ENCODE measurements at regions not wholly inside any gene's neighbourhood (a gene's known extent, or its start where the extent isn't known, plus 50 kb on each side); places are given as distances from the start of the nearest gene placed in this dataset.
"Not testable (repeated sequence)": the region's sequence is repeated elsewhere in the genome, so short reads cannot be mapped to it uniquely, and the experiment has no call there.

DNA sequence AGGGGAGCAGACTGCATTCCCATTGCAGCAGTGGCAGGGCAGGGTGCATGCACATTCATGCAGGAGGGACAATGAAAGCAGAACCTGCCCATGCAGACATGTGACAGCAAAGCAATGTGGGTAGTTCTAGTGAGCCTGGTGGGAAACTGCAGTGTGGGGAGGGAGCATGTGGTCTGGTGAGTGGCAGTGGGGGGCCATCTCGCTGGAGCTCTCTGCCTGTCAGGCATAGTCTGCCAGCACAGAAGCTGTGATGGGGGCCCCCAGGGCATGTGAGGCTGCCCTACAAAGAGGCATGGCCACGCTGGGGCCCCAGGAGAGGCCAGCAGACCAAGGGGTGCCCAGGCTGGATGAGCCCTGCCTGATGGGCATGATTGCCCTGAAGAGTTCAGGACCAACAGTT, 579.7 kb downstream of the PTPRC start:
- H3K27ac ChIP-seq (ENCODE audit: low read length), result no peak overlapping the region
- no peaks in the 10 kb centered on the region for H3K4me1 ChIP-seq (ENCODE audit: insufficient read depth, low read length)

GRCh38 chr1:199220031-199220430, 581.2 kb downstream of the PTPRC start:
- Histone ChIP-seq H3K4me3 (ENCODE audit: low read length) (no peak overlapping the region), H3K9ac (ENCODE audit: low read depth, low read length) (no peak overlapping the region), H3K27me3 (ENCODE audit: insufficient read depth, low read length) (no peaks in the 10 kb centered on the region), H3K4me1 (ENCODE audit: insufficient read depth, low read length) (no peaks in the 10 kb centered on the region), H3K27ac (ENCODE audit: low read length) (no peak overlapping the region), H3K36me3 (ENCODE audit: insufficient read depth, low read depth, low read length) (no peaks in the 10 kb centered on the region), H3K9me3 (ENCODE audit: insufficient read depth, low read depth, low read length) (no peaks in the 10 kb centered on the region)

More for the DNA sequence above, 579.7 kb downstream of the PTPRC start:
- Histone ChIP-seq H3K9ac (ENCODE audit: low read depth, low read length) (no peak overlapping the region), H3K9me3 (ENCODE audit: insufficient read depth, low read depth, low read length) (no peaks in the 10 kb centered on the region), H3K36me3 (ENCODE audit: insufficient read depth, low read depth, low read length) (no peaks in the 10 kb centered on the region), H3K4me3 (ENCODE audit: low read length) (no peak overlapping the region), H3K27me3 (ENCODE audit: insufficient read depth, low read length) (no peaks in the 10 kb centered on the region)

DNA sequence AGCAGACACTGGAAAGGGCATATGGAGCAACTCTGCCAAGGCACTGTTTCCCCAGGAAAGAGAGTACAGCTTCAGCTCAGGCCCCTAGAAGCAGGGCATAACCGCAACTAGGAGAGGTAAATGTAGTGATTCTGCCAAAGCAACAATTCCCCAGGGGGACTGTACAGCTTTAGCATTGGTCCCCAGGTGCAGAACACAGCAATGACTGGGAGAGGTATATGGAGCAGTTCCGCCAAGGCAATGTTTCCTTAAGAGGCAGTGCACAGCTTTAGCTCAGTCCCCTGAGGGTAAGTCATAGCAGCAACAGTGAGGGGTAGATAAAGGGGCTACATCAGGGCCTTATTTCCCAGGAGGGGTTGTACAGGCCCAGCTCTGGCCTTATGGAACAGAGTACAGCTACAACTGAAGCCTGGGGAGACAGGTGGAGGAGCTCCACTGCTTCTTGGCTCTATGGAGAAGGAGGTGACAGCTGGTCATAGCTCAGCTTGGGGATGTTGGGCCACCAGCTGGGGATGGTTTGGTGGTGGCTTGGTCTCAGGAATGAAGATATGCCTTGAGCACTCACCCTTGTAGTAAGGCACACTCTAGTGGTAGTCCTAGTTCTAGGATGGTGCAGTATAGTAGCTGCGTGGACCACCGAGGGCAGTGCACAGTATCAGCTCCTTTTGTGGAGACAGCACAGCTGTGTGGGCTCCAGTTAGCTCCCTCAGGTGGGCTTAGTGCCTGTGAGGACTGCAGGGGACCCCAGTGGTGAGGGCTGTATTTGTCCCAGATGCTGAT, 582.7 kb downstream of the PTPRC start:
- Histone ChIP-seq H3K27ac (ENCODE audit: low read length) (no peak overlapping the region), H3K9ac (ENCODE audit: low read depth, low read length) (no peak overlapping the region), H3K4me3 (ENCODE audit: low read length) (no peak overlapping the region), H3K9me3 (ENCODE audit: insufficient read depth, low read depth, low read length) (no peaks in the 10 kb centered on the region), H3K4me1 (ENCODE audit: insufficient read depth, low read length) (no peaks in the 10 kb centered on the region), H3K27me3 (ENCODE audit: insufficient read depth, low read length) (no peaks in the 10 kb centered on the region), H3K36me3 (ENCODE audit: insufficient read depth, low read depth, low read length) (no peaks in the 10 kb centered on the region)

DNA sequence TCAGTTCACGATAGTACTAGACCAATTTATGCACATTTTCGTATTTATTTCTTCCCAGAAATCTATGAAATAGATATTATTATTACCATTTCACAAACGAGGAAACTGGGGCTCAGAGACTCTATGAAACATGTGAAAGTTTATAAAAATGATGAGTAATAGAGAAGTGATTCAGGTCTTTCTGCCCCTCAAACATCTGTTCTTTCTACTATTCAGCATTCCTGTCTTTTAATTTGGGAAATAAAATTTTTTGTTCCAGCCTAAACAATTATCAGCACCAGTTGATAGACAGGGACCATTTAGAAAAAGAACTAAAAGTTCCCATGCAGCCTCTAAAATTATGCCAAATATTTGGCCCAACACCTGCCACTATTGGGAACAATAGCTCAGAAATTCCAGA, 585.1 kb downstream of the PTPRC start:
- H3K27ac ChIP-seq (ENCODE audit: low read length), result no peak overlapping the region
- H3K4me1 ChIP-seq (ENCODE audit: insufficient read depth, low read length), result no peaks in the 10 kb centered on the region

GRCh38 chr1:199226163-199226562, 587.3 kb downstream of the PTPRC start:
- H3K36me3 ChIP-seq (ENCODE audit: insufficient read depth, low read depth, low read length), result no peaks in the 10 kb centered on the region
- H3K4me3 ChIP-seq (ENCODE audit: low read length), result no peak overlapping the region
- H3K27ac ChIP-seq (ENCODE audit: low read length), result no peak overlapping the region
- H3K27me3 ChIP-seq (ENCODE audit: insufficient read depth, low read length), result no peaks in the 10 kb centered on the region
- no peaks in the 10 kb centered on the region for H3K9me3 ChIP-seq (ENCODE audit: insufficient read depth, low read depth, low read length)
- H3K4me1 ChIP-seq (ENCODE audit: insufficient read depth, low read length), result no peaks in the 10 kb centered on the region
- H3K9ac ChIP-seq (ENCODE audit: low read depth, low read length), result no peak overlapping the region

More for the DNA sequence above, 585.1 kb downstream of the PTPRC start:
- no peak overlapping the region for H3K9ac ChIP-seq (ENCODE audit: low read depth, low read length)
- H3K9me3 ChIP-seq (ENCODE audit: insufficient read depth, low read depth, low read length), result no peaks in the 10 kb centered on the region
- no peaks in the 10 kb centered on the region for H3K27me3 ChIP-seq (ENCODE audit: insufficient read depth, low read length)
- H3K4me3 ChIP-seq (ENCODE audit: low read length), result no peak overlapping the region
- H3K36me3 ChIP-seq (ENCODE audit: insufficient read depth, low read depth, low read length), result no peaks in the 10 kb centered on the region

DNA sequence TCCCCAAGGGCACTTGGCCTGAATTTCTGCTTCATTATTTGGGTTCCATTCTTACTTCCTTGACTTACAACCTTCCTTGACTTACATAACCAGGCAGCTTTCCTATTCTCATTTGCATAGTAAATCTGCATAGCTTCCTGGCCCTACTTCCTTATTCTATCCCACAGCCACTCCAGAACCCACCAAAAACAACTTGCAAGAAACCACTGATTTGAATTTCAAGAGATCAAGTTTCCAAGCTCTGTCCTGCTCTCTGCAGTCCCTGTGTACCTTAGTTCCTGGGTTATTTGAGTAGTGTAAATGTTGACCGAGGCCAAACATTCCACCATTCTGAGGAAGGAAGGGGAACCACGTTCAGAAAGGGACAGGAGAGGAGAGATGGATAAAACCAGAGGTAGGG, 603.3 kb downstream of the PTPRC start:
- Histone ChIP-seq H3K4me1 (ENCODE audit: insufficient read depth, low read length) (no peaks in the 10 kb centered on the region), H3K9ac (ENCODE audit: low read depth, low read length) (no peak overlapping the region), H3K9me3 (ENCODE audit: insufficient read depth, low read depth, low read length) (no peaks in the 10 kb centered on the region), H3K36me3 (ENCODE audit: insufficient read depth, low read depth, low read length) (no peaks in the 10 kb centered on the region), H3K27ac (ENCODE audit: low read length) (no peak overlapping the region), H3K27me3 (ENCODE audit: insufficient read depth, low read length) (no peaks in the 10 kb centered on the region), H3K4me3 (ENCODE audit: low read length) (no peak overlapping the region)

DNA sequence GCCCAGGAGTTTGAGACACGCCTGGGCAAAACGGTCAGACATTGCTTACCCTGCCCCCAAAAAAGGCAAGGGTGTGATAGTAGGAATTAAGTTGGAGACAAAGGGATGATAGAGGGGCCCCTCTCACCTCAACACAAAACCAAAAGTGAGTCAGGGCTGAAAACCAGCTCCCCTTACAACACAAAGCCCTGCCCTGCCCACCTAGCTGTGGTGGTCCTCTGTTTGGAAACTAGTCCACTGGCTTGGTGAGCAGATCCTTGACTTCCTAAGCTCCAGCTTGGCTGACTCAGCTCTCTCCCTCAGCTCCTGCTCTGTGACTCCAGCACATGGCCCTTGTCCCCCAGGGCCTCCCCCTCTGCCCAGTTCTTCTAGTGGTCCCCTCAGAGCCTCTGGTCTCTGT, 603.8 kb downstream of the PTPRC start:
- Histone ChIP-seq H3K27ac (ENCODE audit: low read length) (no peak overlapping the region), H3K4me3 (ENCODE audit: low read length) (no peak overlapping the region), H3K36me3 (ENCODE audit: insufficient read depth, low read depth, low read length) (no peaks in the 10 kb centered on the region), H3K9ac (ENCODE audit: low read depth, low read length) (no peak overlapping the region), H3K4me1 (ENCODE audit: insufficient read depth, low read length) (no peaks in the 10 kb centered on the region), H3K9me3 (ENCODE audit: insufficient read depth, low read depth, low read length) (no peaks in the 10 kb centered on the region), H3K27me3 (ENCODE audit: insufficient read depth, low read length) (no peaks in the 10 kb centered on the region)

DNA sequence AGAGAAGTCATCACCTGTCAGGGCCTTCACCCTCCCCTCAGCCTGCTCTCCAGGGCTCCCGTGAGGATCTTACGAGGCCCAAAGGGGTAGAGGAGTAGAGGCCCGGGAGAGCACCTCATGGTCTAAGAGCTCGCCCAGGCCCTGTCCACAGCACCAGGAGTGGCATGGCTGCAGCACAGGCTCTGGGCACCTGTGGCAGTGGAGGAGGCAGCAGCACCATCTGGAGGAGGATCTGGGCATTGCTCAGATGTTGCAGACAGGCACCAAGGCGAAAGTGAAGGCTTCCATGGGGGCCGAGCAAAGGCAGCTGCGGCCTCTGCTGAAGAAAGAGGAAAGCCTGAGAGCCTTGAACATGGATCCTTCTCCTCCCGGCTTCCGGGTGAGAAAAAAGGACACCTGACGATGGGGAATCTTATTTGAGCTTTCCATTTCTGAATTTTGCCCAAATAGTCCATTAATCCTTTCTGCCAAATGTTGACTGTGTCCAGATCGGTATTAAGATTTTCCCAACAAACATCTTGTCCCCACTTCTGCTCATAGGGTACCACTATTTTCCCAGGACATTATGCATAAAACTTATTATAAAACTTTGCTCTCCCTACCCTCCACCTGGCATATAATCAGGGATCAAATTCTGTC, 604.7 kb downstream of the PTPRC start:
- no peaks in the 10 kb centered on the region for H3K4me1 ChIP-seq (ENCODE audit: insufficient read depth, low read length)
- no peaks in the 10 kb centered on the region for H3K9me3 ChIP-seq (ENCODE audit: insufficient read depth, low read depth, low read length)
- H3K4me3 ChIP-seq (ENCODE audit: low read length), result no peak overlapping the region
- H3K27me3 ChIP-seq (ENCODE audit: insufficient read depth, low read length), result no peaks in the 10 kb centered on the region
- H3K27ac ChIP-seq (ENCODE audit: low read length), result no peak overlapping the region
- H3K36me3 ChIP-seq (ENCODE audit: insufficient read depth, low read depth, low read length), result no peaks in the 10 kb centered on the region
- H3K9ac ChIP-seq (ENCODE audit: low read depth, low read length), result no peak overlapping the region

- no peaks in the 10 kb centered on the region for H3K36me3 ChIP-seq (ENCODE audit: insufficient read depth, low read depth, low read length)
- no peaks in the 10 kb centered on the region for H3K4me1 ChIP-seq (ENCODE audit: insufficient read depth, low read length)
- no peak overlapping the region for H3K4me3 ChIP-seq (ENCODE audit: low read length)
- H3K27ac ChIP-seq (ENCODE audit: low read length), result no peak overlapping the region
- no peaks in the 10 kb centered on the region for H3K9me3 ChIP-seq (ENCODE audit: insufficient read depth, low read depth, low read length)
- no peak overlapping the region for H3K9ac ChIP-seq (ENCODE audit: low read depth, low read length)
- no peaks in the 10 kb centered on the region for H3K27me3 ChIP-seq (ENCODE audit: insufficient read depth, low read length)
These were observed 607.1 kb downstream of the PTPRC start for GRCh38 chr1:199245946-199246345.

DNA sequence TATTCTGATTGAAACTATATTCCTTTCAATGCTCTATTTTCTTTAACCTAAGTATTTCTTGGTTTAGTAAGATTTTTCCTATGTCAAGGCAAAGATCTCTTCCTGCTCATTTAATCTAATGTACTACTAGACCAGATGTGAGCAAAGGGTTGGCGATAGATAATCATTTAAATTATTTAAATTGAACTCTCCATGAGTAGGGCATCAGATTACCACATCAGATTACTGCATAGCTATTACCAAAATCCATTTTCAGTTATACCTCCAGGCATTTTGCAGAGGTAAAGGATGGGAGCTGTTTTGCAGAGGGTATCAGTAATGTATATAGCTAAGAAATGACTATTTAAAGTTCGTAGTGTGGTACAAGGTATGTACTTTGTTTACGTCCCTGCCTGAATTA, 607.9 kb downstream of the PTPRC start:
- H3K4me1 ChIP-seq (ENCODE audit: insufficient read depth, low read length), result no peaks in the 10 kb centered on the region
- no peaks in the 10 kb centered on the region for H3K27me3 ChIP-seq (ENCODE audit: insufficient read depth, low read length)
- H3K9ac ChIP-seq (ENCODE audit: low read depth, low read length), result no peak overlapping the region
- H3K27ac ChIP-seq (ENCODE audit: low read length), result no peak overlapping the region
- no peaks in the 10 kb centered on the region for H3K36me3 ChIP-seq (ENCODE audit: insufficient read depth, low read depth, low read length)
- H3K4me3 ChIP-seq (ENCODE audit: low read length), result no peak overlapping the region
- H3K9me3 ChIP-seq (ENCODE audit: insufficient read depth, low read depth, low read length), result no peaks in the 10 kb centered on the region

DNA sequence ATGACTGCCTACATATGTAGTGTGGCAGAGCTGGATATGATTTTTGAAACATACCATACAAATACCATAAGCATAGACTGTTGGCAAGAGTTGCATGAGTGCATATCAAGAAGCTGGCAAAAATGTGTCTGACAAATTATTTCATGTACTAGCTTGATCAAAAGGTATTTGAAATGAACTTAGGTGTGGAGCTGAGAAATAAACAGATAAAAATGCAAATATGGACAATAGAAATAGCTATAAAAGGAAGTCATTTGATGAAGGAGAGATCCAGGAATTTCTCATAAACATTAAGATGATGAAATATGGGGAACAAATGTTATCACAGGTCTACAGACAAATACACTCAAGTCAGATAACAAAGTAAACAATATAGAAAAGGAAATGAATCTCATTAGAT, 609.1 kb downstream of the PTPRC start:
- Histone ChIP-seq H3K9me3 (ENCODE audit: insufficient read depth, low read depth, low read length) (no peaks in the 10 kb centered on the region), H3K4me1 (ENCODE audit: insufficient read depth, low read length) (no peaks in the 10 kb centered on the region), H3K36me3 (ENCODE audit: insufficient read depth, low read depth, low read length) (no peaks in the 10 kb centered on the region), H3K9ac (ENCODE audit: low read depth, low read length) (no peak overlapping the region), H3K27me3 (ENCODE audit: insufficient read depth, low read length) (no peaks in the 10 kb centered on the region), H3K27ac (ENCODE audit: low read length) (no peak overlapping the region), H3K4me3 (ENCODE audit: low read length) (no peak overlapping the region)

DNA sequence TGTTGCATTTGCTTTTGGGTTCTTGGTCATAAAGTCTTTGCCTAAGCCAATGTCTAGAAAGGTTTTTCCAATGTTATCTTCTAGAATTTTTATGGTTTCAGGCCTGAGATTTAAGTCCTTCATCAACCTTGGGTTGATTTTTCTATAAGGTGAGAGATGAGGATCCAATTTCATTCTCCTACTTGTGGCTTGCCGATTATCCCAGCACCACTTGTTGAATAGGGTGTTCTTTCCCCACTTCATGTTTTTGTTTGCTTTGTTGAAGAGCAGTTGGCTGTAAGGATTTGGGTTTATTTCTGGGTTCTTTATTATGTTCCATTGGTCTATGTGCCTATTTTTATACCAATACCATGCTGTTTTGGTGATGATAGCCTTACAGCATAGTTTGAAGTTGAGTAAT, 615.2 kb downstream of the PTPRC start:
- H3K9me3 ChIP-seq (ENCODE audit: insufficient read depth, low read depth, low read length); H3K27ac ChIP-seq (ENCODE audit: low read length); H3K36me3 ChIP-seq (ENCODE audit: insufficient read depth, low read depth, low read length); H3K27me3 ChIP-seq (ENCODE audit: insufficient read depth, low read length); H3K4me3 ChIP-seq (ENCODE audit: low read length); H3K9ac ChIP-seq (ENCODE audit: low read depth, low read length); H3K4me1 ChIP-seq (ENCODE audit: insufficient read depth, low read length): not testable (repeated sequence)

Measured in iPS-20b (cell line).